Colonic mucosa (tissue), 4 donors: ENCODE measurements at regions not wholly inside any gene's neighbourhood (a gene's known extent, or its start where the extent isn't known, plus 50 kb on each side); places are given as distances from the start of the nearest gene placed in this dataset.

Experiments used
- DNase-seq: peaks from one replicate; pipeline ENCODE4 v3.0.0-alpha.2; 2020
- H3K27ac ChIP-seq: fragments of 200-600 bp; one replicate; pipeline ENCODE4 v1.8.0; 2021
- H3K27me3 ChIP-seq: fragments of 200-600 bp; one replicate; pipeline ENCODE4 v1.8.0; 2021
- H3K36me3 ChIP-seq: fragments of 200-600 bp; one replicate; pipeline ENCODE4 v1.8.0; 2021
- H3K4me1 ChIP-seq: fragments of 200-600 bp; one replicate; pipeline ENCODE4 v1.8.0; 2021; ENCODE audit warnings: mild to moderate bottlenecking
- H3K4me3 ChIP-seq: fragments of 200-600 bp; one replicate; pipeline ENCODE4 v1.8.0; 2021
- H3K9ac ChIP-seq, 2 donors: one replicate each; pipeline ENCODE4 v1.7.0; 2013; ENCODE audit warnings: control low read depth in 2 of 2, low read depth in 2 of 2, low read length in 2 of 2
- H3K9me3 ChIP-seq: fragments of 200-600 bp; one replicate; pipeline ENCODE4 v1.8.0; 2021
- intact Hi-C: fragments of 100-400 bp; cut with DNase I; formaldehyde crosslinking; loops from one replicate; pipeline ENCODE4 v1.14.1; 2022
- TF ChIP-seq, protein P1 (sequence below): fragments of 200-600 bp; IDR thresholded peaks from one replicate; pipeline ENCODE4 v1.8.0; 2022; ENCODE audit warnings: antibody characterized with exemption, mild to moderate bottlenecking
- donor health status: healthy.
- donor health status: DM: no; HTN: no; CAD: no.
- donor health status: DM: no; HTN: no; CAD: no.

DNA sequence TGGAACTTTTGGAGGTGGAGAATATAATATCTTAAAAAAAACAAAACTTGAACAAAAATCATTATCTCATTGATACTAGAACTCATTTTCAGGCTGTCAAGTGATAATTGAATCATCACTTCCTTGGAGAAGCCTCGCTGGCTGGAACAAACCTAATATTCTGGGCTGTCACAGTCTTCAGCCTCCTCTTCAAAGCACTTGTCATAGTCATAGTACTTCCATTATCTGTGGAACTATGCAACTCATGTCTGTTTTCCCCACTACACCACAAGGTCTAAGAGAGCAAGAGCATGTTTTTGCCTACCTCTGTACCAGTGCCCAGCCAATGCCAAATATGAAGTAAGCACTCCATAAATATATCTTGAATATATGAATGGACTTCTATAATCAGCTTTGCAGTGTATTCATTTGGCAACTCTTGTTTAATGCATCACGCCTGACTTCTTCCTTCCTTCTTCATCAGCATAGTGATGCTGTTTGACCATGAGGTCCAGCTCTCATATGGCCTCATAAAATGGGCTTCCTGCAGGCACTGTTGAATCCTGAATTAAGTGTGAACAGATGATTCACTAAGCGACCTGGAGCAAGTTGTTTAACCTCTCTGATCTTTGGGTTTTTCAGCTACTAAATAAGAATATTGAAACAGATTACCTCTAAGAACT lies 86.6 kb upstream of the SNRK start:
- no peak for DNase-seq
- H3K4me1 ChIP-seq, result peaks cover under 1% of the 10 kb centered on the region
- no peak overlapping the region for H3K9ac ChIP-seq
- no peak overlapping the region for H3K4me3 ChIP-seq
- no peaks in the 10 kb centered on the region for H3K9me3 ChIP-seq
- TF ChIP-seq, protein P1, sequence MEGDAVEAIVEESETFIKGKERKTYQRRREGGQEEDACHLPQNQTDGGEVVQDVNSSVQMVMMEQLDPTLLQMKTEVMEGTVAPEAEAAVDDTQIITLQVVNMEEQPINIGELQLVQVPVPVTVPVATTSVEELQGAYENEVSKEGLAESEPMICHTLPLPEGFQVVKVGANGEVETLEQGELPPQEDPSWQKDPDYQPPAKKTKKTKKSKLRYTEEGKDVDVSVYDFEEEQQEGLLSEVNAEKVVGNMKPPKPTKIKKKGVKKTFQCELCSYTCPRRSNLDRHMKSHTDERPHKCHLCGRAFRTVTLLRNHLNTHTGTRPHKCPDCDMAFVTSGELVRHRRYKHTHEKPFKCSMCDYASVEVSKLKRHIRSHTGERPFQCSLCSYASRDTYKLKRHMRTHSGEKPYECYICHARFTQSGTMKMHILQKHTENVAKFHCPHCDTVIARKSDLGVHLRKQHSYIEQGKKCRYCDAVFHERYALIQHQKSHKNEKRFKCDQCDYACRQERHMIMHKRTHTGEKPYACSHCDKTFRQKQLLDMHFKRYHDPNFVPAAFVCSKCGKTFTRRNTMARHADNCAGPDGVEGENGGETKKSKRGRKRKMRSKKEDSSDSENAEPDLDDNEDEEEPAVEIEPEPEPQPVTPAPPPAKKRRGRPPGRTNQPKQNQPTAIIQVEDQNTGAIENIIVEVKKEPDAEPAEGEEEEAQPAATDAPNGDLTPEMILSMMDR, result no peak
- H3K36me3 ChIP-seq, result no peaks in the 10 kb centered on the region
- H3K27ac ChIP-seq, result no peak overlapping the region
- no peaks in the 10 kb centered on the region for H3K27me3 ChIP-seq
- intact Hi-C loops, result no loop called here

DNA sequence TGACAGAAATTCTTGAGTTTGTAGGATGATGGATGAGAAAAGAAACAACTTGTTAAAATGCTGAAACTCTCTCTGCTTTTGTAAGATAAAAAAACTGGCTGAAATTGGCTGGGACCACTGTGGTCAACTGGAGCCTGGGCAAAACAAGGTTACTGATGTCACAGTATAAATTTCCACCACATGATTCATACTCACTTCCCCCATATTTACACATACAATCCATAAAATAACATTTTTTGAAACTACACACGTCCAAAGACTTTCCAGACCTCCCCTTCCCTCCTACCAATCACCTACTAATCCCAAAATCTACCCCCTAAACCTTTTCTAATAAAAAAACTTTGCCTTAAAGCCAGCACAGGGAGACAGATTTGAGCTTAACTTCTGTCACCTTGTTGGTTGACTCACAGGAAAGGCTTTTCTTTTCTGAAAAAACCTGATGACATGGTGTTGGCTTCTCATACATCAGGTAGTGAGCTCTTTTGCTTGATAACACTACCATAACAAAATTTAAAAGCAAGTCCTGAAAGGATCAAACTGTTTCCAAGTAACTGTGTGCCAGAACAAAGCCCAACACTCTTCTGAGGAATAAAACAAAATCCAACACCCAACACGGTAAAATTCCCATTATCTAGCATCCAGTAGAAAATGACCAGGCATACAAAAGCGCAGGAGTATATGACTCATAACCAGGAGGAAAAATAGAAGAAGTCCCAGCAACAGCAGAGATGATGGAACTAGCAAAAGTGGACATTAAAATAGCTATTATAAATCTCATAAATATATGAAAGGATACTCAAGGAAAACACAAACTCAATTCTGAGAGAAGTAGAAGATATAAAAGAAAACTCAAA lies 87.3 kb upstream of the SNRK start:
- Histone ChIP-seq H3K4me1 (peaks cover 8% of the 10 kb centered on the region), H3K9me3 (no peaks in the 10 kb centered on the region), H3K27me3 (no peaks in the 10 kb centered on the region), H3K9ac (no peak overlapping the region), H3K4me3 (no peak overlapping the region), H3K27ac (no peak overlapping the region), H3K36me3 (no peaks in the 10 kb centered on the region)
- TF ChIP-seq, protein P1, result no peak
- intact Hi-C loops, result no loop called here
- DNase-seq, result no peak

DNA sequence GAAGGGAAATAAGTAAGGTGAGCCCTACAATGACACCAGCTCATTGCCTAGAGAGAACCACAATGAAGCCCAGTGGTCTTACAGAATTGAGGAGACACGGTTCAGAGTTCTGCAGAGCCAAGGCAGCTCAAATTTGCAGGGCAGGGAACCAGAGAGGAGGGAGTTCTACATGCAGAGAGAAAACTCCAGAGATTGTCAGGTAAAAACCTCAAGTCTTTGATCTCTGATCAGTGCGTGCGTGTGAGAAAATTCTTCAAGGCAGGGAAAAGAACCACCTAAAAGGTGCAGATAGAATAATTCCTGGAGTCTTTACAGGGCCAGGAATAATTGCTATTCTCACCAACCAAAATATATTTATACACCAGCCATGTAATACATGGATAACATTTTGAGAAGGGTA lies 88.0 kb upstream of the SNRK start:
- H3K9me3 ChIP-seq, result no peaks in the 10 kb centered on the region
- H3K4me3 ChIP-seq, result no peak overlapping the region
- H3K4me1 ChIP-seq, result peaks cover 9% of the 10 kb centered on the region
- no peak overlapping the region for H3K9ac ChIP-seq
- DNase-seq, result no peak
- no peak overlapping the region for H3K27ac ChIP-seq
- intact Hi-C loops, result no loop called here
- no peaks in the 10 kb centered on the region for H3K36me3 ChIP-seq
- TF ChIP-seq, protein P1, result no peak
- H3K27me3 ChIP-seq, result no peaks in the 10 kb centered on the region

DNA sequence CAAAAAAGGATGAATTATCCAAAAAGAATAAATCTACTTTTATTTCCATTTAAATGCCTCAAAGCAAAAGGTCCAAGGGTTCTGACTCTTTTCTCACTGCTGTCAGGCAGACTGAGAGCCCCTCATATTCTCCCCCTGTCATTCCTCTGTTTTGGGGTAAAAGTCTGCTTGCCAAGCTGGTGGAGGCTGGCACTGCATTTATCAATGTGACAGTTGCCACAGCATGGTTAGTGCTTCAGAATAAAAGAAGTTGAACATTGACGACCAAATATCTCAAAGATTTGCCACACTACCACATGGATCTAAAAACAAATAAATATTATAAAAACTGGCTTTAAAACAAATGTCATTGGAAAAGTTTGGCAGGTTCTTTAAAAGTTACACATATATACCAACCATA lies 89.2 kb upstream of the SNRK start:
- Histone ChIP-seq H3K27ac (no peak overlapping the region), H3K27me3 (no peaks in the 10 kb centered on the region), H3K4me3 (no peak overlapping the region), H3K9ac (no peak overlapping the region), H3K36me3 (no peaks in the 10 kb centered on the region), H3K9me3 (no peaks in the 10 kb centered on the region), H3K4me1 (peaks cover 9% of the 10 kb centered on the region)
- intact Hi-C loops, result no loop called here
- TF ChIP-seq, protein P1, result no peak
- DNase-seq, result no peak

DNA sequence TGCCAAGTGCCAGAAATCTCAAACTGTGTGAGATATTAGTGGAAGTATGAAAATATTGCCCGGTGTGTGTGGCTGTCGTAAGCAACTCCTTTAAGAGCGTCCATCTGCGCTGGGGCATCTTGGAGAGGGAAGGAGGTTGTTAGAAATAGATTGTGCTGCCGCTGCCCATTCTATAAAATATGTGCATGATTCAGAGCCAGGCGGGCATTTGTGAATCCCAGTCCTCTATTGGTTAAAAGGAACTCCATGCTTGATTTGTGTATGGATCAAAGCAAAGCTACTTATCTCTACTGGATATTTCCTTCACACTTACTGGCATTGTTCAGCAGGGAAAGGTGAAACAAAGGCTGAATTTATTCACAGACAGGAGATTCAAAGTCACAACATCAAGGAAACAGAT lies 89.6 kb upstream of the SNRK start:
- Histone ChIP-seq H3K9ac (no peak overlapping the region), H3K27ac (no peak overlapping the region), H3K36me3 (no peaks in the 10 kb centered on the region), H3K4me3 (no peak overlapping the region), H3K27me3 (no peaks in the 10 kb centered on the region), H3K9me3 (no peaks in the 10 kb centered on the region), H3K4me1 (peaks cover 9% of the 10 kb centered on the region)
- DNase-seq, result no peak
- TF ChIP-seq, protein P1, result no peak
- intact Hi-C loops, result no loop called here
